Mucosa of descending colon (tissue), 3 donors: ENCODE measurements at regions not wholly inside any gene's neighbourhood (a gene's known extent, or its start where the extent isn't known, plus 50 kb on each side); places are given as distances from the start of the nearest gene placed in this dataset.

Source experiments
- ATAC-seq: fragments of 200-7000 bp; cut with Tn5 transposase; one replicate; pipeline ENCODE4 v1.9.1; 2020; ENCODE audit warnings: mild to moderate bottlenecking, moderate library complexity
- DNase-seq, 3 donors: peaks; one replicate each; pipeline ENCODE4 v3.0.0-alpha.2; 2020
- H3K36me3 ChIP-seq: fragments of 200-600 bp; one replicate; pipeline ENCODE4 v1.8.0; 2021; ENCODE audit warnings: low read depth, mild to moderate bottlenecking
- H3K4me1 ChIP-seq: fragments of 200-600 bp; one replicate; pipeline ENCODE4 v1.8.0; 2021; ENCODE audit warnings: low read depth, mild to moderate bottlenecking
- H3K4me3 ChIP-seq: fragments of 200-600 bp; one replicate; pipeline ENCODE4 v1.8.0; 2021; ENCODE audit warnings: mild to moderate bottlenecking
- H3K9me3 ChIP-seq: fragments of 200-600 bp; one replicate; pipeline ENCODE4 v1.8.0; 2021; ENCODE audit warnings: mild to moderate bottlenecking
- intact Hi-C, 2 donors: fragments of 100-400 bp; cut with DNase I in 1 of 2; cut with micrococcal nuclease in 1 of 2; formaldehyde crosslinking; loops; one replicate each; pipeline versions ENCODE4 v1.11.0 to v1.11.1; 2022; cut with DNase I, micrococcal nuclease
- TF ChIP-seq, protein P1 (sequence below): fragments of 200-600 bp; IDR thresholded peaks from one replicate; pipeline ENCODE4 v1.8.0; 2022; ENCODE audit warnings: antibody characterized with exemption, mild to moderate bottlenecking
- donor health status: DM: no; HTN: no; CAD: no; lungs with moderate emphysema.
- donor health status: DM: no; HTN: no; CAD: no.
- donor health status: DM: no; HTN: yes; CAD: no.

GRCh38 chr20:43863821-43864544 is 50.7 kb upstream of the TOX2 start:
- Histone ChIP-seq H3K9me3 (no peaks in the 10 kb centered on the region), H3K4me1 (no peaks in the 10 kb centered on the region), H3K4me3 (no peak overlapping the region), H3K36me3 (no peaks in the 10 kb centered on the region)
- intact Hi-C loops = no loop called here
- DNase-seq (no peak), ATAC-seq (no peak)
- TF ChIP-seq, protein P1, sequence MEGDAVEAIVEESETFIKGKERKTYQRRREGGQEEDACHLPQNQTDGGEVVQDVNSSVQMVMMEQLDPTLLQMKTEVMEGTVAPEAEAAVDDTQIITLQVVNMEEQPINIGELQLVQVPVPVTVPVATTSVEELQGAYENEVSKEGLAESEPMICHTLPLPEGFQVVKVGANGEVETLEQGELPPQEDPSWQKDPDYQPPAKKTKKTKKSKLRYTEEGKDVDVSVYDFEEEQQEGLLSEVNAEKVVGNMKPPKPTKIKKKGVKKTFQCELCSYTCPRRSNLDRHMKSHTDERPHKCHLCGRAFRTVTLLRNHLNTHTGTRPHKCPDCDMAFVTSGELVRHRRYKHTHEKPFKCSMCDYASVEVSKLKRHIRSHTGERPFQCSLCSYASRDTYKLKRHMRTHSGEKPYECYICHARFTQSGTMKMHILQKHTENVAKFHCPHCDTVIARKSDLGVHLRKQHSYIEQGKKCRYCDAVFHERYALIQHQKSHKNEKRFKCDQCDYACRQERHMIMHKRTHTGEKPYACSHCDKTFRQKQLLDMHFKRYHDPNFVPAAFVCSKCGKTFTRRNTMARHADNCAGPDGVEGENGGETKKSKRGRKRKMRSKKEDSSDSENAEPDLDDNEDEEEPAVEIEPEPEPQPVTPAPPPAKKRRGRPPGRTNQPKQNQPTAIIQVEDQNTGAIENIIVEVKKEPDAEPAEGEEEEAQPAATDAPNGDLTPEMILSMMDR = no peak

DNA sequence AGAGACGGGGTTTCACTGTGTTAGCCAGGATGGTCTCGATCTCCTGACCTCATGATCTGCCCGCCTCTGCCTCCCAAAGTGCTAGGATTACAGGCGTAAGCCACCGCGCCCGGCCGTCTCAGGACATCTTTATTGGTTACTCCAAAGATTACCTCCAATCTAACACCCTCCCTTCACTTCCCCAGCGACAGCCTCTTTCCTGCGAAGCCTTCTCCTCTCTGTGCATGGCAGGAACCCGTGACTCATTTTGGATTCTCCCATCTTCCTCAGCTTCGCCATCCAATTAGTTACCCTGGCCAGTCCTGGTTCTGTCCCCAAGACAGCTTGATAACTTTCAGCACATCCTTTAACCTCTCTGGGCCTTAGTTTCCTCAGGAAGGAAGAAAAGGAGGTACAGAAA is 51.3 kb upstream of the TOX2 start:
- no peaks in the 10 kb centered on the region for H3K9me3 ChIP-seq
- DNase-seq (no peak), ATAC-seq (no peak)
- no peaks in the 10 kb centered on the region for H3K36me3 ChIP-seq
- TF ChIP-seq, protein P1 = no peak
- H3K4me1 ChIP-seq = no peaks in the 10 kb centered on the region
- H3K4me3 ChIP-seq = no peak overlapping the region
- intact Hi-C loops = no loop called here

- no peaks in the 10 kb centered on the region for H3K9me3 ChIP-seq
- DNase-seq = no peak
- no peak for ATAC-seq
- no peak overlapping the region for H3K4me3 ChIP-seq
- TF ChIP-seq, protein P1 = no peak
- intact Hi-C loops = no loop called here
- no peaks in the 10 kb centered on the region for H3K4me1 ChIP-seq
- no peaks in the 10 kb centered on the region for H3K36me3 ChIP-seq
These were observed 52.2 kb upstream of the TOX2 start for GRCh38 chr20:43862438-43862837.

DNA sequence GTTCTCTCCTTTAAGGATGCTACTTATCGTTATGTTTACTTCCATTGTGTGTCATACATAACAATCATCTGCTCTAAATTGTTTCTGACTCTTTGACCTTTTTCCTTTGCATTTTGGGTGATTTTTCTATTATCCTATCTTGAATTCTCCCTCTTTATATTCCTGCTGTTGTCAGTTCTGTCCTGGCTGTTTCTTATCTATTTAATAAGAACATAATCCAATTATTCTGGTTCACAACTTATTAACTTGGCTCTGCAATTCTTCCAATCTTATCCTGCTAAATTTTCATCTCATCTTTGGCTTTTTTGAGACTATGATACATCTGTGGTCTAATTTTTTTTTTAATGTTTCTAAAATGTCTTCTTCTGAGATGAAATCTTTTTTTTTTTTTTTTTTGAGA is 54.7 kb upstream of the TOX2 start:
- TF ChIP-seq, protein P1 = no peak
- no peak overlapping the region for H3K4me3 ChIP-seq
- intact Hi-C loops = no loop called here
- no peaks in the 10 kb centered on the region for H3K36me3 ChIP-seq
- no peaks in the 10 kb centered on the region for H3K4me1 ChIP-seq
- no peak for DNase-seq
- no peak for ATAC-seq
- no peaks in the 10 kb centered on the region for H3K9me3 ChIP-seq

- DNase-seq (no peak), ATAC-seq (no peak)
- no peaks in the 10 kb centered on the region for H3K36me3 ChIP-seq
- H3K4me3 ChIP-seq = no peak overlapping the region
- intact Hi-C loops = no loop called here
- H3K4me1 ChIP-seq = no peaks in the 10 kb centered on the region
- TF ChIP-seq, protein P1 = no peak
- H3K9me3 ChIP-seq = no peaks in the 10 kb centered on the region
These were observed 56.7 kb upstream of the TOX2 start for GRCh38 chr20:43857932-43858331.

DNA sequence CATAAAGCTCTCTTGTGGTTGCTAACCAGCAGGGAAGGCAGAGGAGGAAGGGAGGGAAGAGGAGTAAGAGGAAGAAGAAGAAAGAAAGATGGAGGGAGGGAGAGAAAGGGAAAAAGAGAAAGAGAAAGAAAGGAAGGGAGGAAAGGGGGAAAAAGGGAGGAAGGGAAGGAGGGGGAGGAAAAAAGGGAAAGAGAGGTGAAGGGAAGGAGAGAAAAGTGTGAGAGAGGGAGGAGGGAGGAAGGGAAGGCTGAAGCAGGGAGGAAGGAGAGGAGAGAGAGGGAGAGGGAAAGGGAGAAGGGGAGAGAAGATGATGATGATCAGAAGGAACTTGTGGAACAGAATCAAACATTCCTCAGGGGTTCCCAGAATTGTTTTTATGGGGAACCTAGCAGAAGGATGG is 57.5 kb upstream of the TOX2 start:
- DNase-seq = no peak
- no peaks in the 10 kb centered on the region for H3K9me3 ChIP-seq
- TF ChIP-seq, protein P1 = no peak
- no peaks in the 10 kb centered on the region for H3K4me1 ChIP-seq
- intact Hi-C loops = no loop called here
- ATAC-seq = no peak
- H3K4me3 ChIP-seq = no peak overlapping the region
- H3K36me3 ChIP-seq = no peaks in the 10 kb centered on the region
